Brain microvascular endothelial cell (primary cell): ENCODE measurements at regions not wholly inside any gene's neighbourhood (a gene's known extent, or its start where the extent isn't known, plus 50 kb on each side); places are given as distances from the start of the nearest gene placed in this dataset.

Source experiments
- DNase-seq: peaks from one replicate; pipeline ENCODE4 v3.0.0-alpha.2; 2020
- H3K27ac ChIP-seq: fragments of 250-450 bp; sonication (Bioruptor Pico); 2 replicates; pipeline ENCODE4 v1.5.1; 2020; ENCODE audit warnings: mild to moderate bottlenecking, moderate library complexity
- H3K27me3 ChIP-seq: fragments of 250-450 bp; sonication (Bioruptor Pico); replicated peaks from 2 replicates; pipeline ENCODE4 v1.5.1; 2020; ENCODE audit warnings: mild to moderate bottlenecking
- H3K36me3 ChIP-seq: fragments of 250-450 bp; sonication (Bioruptor Pico); replicated peaks from 2 replicates; pipeline ENCODE4 v1.5.1; 2020; ENCODE audit warnings: mild to moderate bottlenecking
- H3K4me3 ChIP-seq: 2 replicates; pipeline ENCODE4 v1.5.1; 2011; ENCODE audit warnings: low read depth, mild to moderate bottlenecking, control low read depth, low read length, moderate library complexity
- in situ Hi-C: cut with HindIII; loops from 2 replicates; pipeline ENCODE4 v1.10.0; 2017; ENCODE audit warnings: low sequenced_read_pairs, low pct_ligation_motif_present
- TF ChIP-seq, protein P1 (sequence below): IDR thresholded peaks from 2 replicates; pipeline ENCODE4 v1.5.1; 2011; ENCODE audit warnings: low read depth, mild to moderate bottlenecking, moderate library complexity, low read length, control low read depth, inconsistent platforms; ENCODE audit errors: missing control alignments

DNA sequence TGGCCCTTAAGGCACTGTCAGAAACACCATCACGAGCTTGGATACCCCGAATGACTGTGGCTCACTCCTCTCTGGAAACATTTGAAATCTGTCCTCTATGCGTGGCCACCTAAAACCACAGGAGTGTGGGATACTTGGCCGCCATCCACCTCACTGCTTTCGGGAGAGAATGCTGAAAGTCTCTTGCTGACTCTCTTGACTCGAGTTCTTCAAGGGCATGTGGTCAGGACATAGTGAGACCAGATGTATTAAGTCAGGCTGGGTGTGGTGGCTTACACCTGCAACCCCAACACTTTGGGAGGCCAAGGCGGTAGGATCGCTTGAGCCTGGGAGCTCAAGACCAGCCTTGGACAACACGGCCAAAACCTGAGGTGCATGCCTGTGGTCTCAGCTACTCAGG is 174.7 kb upstream of the ALG10B start:
- DNase-seq = no peak
- in situ Hi-C loops = no loop called here
- H3K27ac ChIP-seq = no peak overlapping the region
- TF ChIP-seq, protein P1, sequence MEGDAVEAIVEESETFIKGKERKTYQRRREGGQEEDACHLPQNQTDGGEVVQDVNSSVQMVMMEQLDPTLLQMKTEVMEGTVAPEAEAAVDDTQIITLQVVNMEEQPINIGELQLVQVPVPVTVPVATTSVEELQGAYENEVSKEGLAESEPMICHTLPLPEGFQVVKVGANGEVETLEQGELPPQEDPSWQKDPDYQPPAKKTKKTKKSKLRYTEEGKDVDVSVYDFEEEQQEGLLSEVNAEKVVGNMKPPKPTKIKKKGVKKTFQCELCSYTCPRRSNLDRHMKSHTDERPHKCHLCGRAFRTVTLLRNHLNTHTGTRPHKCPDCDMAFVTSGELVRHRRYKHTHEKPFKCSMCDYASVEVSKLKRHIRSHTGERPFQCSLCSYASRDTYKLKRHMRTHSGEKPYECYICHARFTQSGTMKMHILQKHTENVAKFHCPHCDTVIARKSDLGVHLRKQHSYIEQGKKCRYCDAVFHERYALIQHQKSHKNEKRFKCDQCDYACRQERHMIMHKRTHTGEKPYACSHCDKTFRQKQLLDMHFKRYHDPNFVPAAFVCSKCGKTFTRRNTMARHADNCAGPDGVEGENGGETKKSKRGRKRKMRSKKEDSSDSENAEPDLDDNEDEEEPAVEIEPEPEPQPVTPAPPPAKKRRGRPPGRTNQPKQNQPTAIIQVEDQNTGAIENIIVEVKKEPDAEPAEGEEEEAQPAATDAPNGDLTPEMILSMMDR = no peak
- no peak overlapping the region for H3K4me3 ChIP-seq
- H3K36me3 ChIP-seq = no peaks in the 10 kb centered on the region
- no peaks in the 10 kb centered on the region for H3K27me3 ChIP-seq

DNA sequence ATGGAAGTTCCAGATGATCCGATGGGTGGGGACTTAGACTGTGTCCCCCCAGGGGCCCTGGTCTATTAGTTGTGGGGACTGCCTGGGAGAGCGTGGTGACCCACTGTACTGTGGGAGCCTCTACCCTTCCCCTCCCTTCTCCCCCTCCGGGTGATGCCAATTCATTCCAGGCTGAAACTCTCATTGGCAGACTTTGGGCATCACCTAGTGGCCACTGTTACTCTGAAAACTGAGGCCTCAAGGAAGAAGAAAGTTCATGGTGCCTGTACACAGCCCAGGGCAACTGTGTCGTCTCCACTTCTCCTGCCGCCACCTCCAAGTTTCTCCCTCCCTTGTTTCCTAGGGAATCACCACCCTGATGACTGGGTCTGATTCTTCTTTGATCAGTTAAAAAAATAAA is 173.6 kb upstream of the ALG10B start:
- TF ChIP-seq, protein P1 = no peak
- Histone ChIP-seq H3K4me3 (no peak overlapping the region), H3K36me3 (no peaks in the 10 kb centered on the region), H3K27me3 (no peaks in the 10 kb centered on the region), H3K27ac (no peak overlapping the region)
- in situ Hi-C loops = no loop called here
- DNase-seq = no peak

DNA sequence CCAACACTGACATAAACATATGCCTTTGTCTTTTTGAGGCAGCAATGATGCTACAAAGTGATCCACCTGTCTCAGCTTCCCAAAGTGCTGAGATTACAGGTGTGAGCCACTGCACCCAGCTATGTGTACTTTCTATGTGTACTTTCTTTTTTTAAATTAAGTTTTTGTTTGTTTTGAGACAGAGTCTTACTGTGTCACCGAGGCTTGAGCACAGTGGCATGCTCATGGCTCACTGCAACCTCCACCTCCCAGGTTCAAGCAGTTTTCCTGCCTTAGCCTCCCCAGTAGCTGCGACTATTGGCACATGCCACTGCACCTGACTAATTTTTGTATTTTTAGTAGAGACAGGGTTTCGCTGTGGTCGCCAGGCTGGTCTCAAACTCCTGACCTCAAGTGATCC is 172.5 kb upstream of the ALG10B start:
- TF ChIP-seq, protein P1 = no peak
- Histone ChIP-seq H3K27me3 (no peaks in the 10 kb centered on the region), H3K36me3 (no peaks in the 10 kb centered on the region), H3K4me3 (no peak overlapping the region), H3K27ac (no peak overlapping the region)
- DNase-seq = no peak
- in situ Hi-C loops = no loop called here

DNA sequence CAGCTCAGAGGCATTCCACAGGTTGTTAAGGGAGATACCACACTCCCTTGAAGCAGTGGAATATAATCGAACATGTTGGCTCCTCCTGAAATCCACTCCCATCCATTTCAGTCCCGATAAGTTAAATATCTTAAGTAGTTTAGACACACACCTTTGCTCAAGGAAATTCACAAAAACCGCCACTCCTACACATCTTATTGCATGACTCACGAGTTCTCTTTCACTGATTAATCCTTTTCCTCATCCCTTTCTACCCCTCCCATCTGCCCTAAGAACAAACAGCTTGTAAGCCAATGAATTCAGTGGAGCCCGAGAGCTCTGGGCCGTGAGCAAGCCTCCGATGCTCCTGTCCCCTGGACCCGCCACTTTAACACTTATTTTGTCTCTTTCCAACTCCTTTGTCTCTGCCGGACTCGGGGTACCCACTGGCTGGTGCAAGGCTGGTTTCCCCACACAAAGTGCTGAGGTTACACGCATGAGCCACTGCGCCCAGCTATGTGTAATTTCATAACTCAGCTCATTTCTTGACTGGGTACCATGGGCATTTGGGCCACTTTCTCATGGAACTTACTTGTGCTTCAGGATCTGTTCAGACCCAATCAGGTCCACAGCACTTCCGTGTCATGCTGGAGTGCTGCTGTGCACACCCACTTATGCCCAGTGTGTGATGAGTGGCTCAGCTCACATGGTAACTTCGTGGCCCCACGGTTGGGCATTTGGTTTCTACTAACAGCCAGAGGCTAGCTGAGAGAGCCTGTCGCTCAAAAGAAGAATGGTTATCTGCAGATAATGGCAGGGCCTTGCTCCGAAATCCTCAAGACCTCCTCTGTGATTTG is 171.8 kb upstream of the ALG10B start:
- TF ChIP-seq, protein P1 = no peak
- Histone ChIP-seq H3K27ac (no peak overlapping the region), H3K36me3 (no peaks in the 10 kb centered on the region), H3K27me3 (no peaks in the 10 kb centered on the region), H3K4me3 (no peak overlapping the region)
- in situ Hi-C loops = no loop called here
- no peak for DNase-seq

DNA sequence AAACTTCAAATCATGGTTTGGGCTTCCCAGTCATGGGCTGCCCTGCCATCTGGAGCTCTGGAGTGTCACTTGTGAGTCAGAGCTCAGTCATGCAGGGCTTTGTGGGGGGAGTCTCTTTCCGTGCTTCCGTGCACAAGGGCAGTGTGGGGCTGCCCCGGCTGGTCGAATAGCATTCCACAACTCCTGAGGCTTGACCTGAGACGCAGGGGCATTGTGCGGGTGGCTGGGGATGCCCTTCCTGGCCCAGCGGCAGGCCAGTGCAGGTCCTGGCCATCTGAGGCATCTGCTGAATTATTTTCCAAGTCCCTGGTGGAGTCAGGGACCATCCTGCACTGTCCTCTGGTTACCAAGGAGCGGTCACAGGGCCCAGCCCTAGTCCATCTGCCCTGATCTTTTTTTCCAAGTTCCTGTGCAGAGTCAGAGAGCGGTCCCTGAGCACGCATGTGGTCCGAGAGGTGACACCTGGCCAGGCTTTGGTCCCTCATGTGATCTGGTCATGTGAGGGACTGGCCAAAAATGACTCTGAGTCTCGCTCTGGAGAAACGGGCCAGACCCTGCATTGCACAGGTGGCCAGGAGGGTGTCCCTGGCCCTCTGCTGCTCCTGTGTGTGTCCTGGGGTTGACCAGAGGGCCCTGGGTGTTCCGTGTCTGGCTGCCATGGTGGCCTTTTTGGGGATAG is 167.0 kb upstream of the ALG10B start:
- TF ChIP-seq, protein P1 = no peak
- Histone ChIP-seq H3K27ac (no peak overlapping the region), H3K27me3 (no peaks in the 10 kb centered on the region), H3K36me3 (no peaks in the 10 kb centered on the region), H3K4me3 (no peak overlapping the region)
- no peak for DNase-seq
- in situ Hi-C loops = no loop called here
